ENCODE measurements at regions not wholly inside any gene's neighbourhood (a gene's known extent, or its start where the extent isn't known, plus 50 kb on each side); places are given as distances from the start of the nearest gene placed in this dataset.

DNA sequence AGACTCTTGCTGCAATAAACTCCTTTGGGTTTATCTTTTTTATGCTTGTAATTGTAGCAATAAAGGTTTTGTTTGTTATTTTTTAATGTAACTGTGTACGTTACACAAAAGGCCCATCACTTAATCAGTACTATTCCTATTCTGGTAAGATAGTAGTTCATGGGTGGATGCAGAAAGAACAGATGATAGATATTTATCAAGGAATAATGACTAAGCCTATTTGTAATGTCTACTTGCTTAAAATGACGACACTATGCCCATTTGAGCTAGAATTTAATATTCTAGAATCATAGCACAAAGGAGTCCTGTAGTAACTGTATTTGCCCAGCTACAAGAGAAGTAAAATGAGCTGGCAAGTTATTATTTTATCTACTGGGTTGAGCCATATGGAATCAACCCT lies 235.4 kb upstream of the DYNLRB2 start:
- TF ChIP-seq, protein P1, sequence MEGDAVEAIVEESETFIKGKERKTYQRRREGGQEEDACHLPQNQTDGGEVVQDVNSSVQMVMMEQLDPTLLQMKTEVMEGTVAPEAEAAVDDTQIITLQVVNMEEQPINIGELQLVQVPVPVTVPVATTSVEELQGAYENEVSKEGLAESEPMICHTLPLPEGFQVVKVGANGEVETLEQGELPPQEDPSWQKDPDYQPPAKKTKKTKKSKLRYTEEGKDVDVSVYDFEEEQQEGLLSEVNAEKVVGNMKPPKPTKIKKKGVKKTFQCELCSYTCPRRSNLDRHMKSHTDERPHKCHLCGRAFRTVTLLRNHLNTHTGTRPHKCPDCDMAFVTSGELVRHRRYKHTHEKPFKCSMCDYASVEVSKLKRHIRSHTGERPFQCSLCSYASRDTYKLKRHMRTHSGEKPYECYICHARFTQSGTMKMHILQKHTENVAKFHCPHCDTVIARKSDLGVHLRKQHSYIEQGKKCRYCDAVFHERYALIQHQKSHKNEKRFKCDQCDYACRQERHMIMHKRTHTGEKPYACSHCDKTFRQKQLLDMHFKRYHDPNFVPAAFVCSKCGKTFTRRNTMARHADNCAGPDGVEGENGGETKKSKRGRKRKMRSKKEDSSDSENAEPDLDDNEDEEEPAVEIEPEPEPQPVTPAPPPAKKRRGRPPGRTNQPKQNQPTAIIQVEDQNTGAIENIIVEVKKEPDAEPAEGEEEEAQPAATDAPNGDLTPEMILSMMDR (conservative IDR thresholded peaks at IDR 0.05 in 1 of 2, IDR thresholded peaks at IDR 0.05 in 1 of 2; ENCODE audit: extremely low read depth in 1 of 2, insufficient read depth in 1 of 2, low read depth in 1 of 2, low read length in 2 of 2) = no peak
- no peak for TF ChIP-seq EZH2 (IDR thresholded peaks at IDR 0.05; ENCODE audit: borderline replicate concordance, low read length)
